ENCODE measurements at regions not wholly inside any gene's neighbourhood (a gene's known extent, or its start where the extent isn't known, plus 50 kb on each side); places are given as distances from the start of the nearest gene placed in this dataset.

GRCh38 chr6:105799056-105799455 lies 287.1 kb upstream of the PRDM1 start (continued):
- TF ChIP-seq ZNF462 (CRISPR knock-in tag; IDR thresholded peaks at IDR 0.05) (no peak), REST (IDR thresholded peaks at IDR 0.05; ENCODE audit: unreplicated experiment) (no peak), STAT1 (IDR thresholded peaks at IDR 0.05; ENCODE audit: unreplicated experiment) (no peak), CREB1 (CRISPR knock-in tag; IDR thresholded peaks at IDR 0.05; ENCODE audit: low read depth) (no peak), ZNF331 (CRISPR knock-in tag; IDR thresholded peaks at IDR 0.05; ENCODE audit: low read depth) (no peak)

DNA sequence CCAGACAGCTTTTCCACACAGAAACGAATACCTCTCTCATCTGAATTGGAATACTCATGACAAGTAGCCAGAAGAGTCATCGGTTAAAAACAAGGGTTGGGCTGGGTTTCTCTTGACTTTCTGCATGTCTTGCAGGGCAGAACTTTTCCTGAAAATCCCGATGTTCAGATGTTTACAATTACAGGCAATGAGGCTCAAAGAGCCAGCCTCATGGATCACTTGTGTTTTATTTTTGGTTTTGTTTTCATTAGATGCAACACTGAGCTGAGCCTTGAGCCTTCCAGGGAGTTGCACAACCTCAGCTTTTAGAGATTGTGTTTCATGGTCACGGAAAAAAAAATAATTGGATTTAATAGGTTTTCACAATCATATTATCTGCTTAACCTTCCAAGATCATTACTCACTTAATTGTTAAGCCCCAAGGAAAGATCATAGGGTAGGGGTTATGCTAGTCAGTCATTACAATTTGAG lies 288.1 kb upstream of the PRDM1 start:
- Histone ChIP-seq H3K4me2 (no peak overlapping the region), H3K4me3 (no peak overlapping the region), H3K79me2 (replicated peaks; ENCODE audit: insufficient read depth) (no peaks in the 10 kb centered on the region), H2AFZ (no peak overlapping the region), H3K27me3 (ENCODE audit: insufficient read depth) (no peaks in the 10 kb centered on the region), H3K4me1 (ENCODE audit: insufficient read depth) (no peaks in the 10 kb centered on the region; the same call in none of the 2 replicates), H3F3A (replicated peaks; ENCODE audit: low read depth) (no peaks in the 10 kb centered on the region), H3K36me3 (ENCODE audit: insufficient read depth) (no peaks in the 10 kb centered on the region), H3K27ac (ENCODE audit: low read depth) (no peak overlapping the region), H4K20me1 (replicated peaks; ENCODE audit: insufficient read depth) (no peaks in the 10 kb centered on the region), H3K9me2 (ENCODE audit: insufficient read depth) (peaks cover 5% of the 10 kb centered on the region; the same call in 1 of the 2 replicates)
- no peaks in the 10 kb centered on the region for H3K27me3 Mint-ChIP-seq (ENCODE audit: insufficient read depth, low read depth, poor library complexity)
- DNase-seq (ENCODE audit: low spot score) (no peak), ATAC-seq (no peak)
- H3K4me3 Mint-ChIP-seq, result no peak overlapping the region
- no peak overlapping the region for H3K27ac Mint-ChIP-seq
- peaks cover 12% of the 10 kb centered on the region; the same call in 2 of the 3 replicates for H3K4me1 Mint-ChIP-seq
- no peaks in the 10 kb centered on the region for H3K9me3 Mint-ChIP-seq
- no peaks in the 10 kb centered on the region for H3K36me3 Mint-ChIP-seq (ENCODE audit: low read depth)
- TF ChIP-seq EZH2 (IDR thresholded peaks at IDR 0.05; ENCODE audit: low read depth, unreplicated experiment) (no peak), POLR2AphosphoS5 (IDR thresholded peaks at IDR 0.05; ENCODE audit: low read depth) (no peak), CTCF (conservative IDR thresholded peaks at IDR 0.05; ENCODE audit: low read depth in 2 of 2) (no peak), ZNF331 (CRISPR knock-in tag; IDR thresholded peaks at IDR 0.05; ENCODE audit: low read depth) (no peak), STAT1 (IDR thresholded peaks at IDR 0.05; ENCODE audit: unreplicated experiment) (no peak), NANOG (IDR thresholded peaks at IDR 0.05; ENCODE audit: borderline replicate concordance) (no peak)
